Neural cell (in vitro differentiated cells): ENCODE measurements at regions not wholly inside any gene's neighbourhood (a gene's known extent, or its start where the extent isn't known, plus 50 kb on each side); places are given as distances from the start of the nearest gene placed in this dataset.

Source experiments
- H2AFZ ChIP-seq: fragments of 200-600, 300-800 bp; sonication (generic), shearing (Covaris generic); 2 replicates; pipeline ENCODE4 v1.6.0; 2014; ENCODE audit warnings: low read depth, mild to moderate bottlenecking, antibody characterized with exemption, low read length, moderate library complexity
- H3F3A ChIP-seq: fragments of 200-600 bp; shearing (Covaris generic); 2 replicates; pipeline ENCODE4 v1.6.1; 2016; ENCODE audit warnings: mild to moderate bottlenecking, moderate library complexity, mixed read lengths, antibody characterized with exemption, low read length; ENCODE audit not compliant: insufficient read depth, poor library complexity, severe bottlenecking
- H3K27ac ChIP-seq: fragments of 200-600, 300-800 bp; sonication (generic), shearing (Covaris generic); 2 replicates; pipeline ENCODE4 v1.5.1; 2014; ENCODE audit warnings: mild to moderate bottlenecking, low read length, moderate library complexity
- H3K27me3 ChIP-seq: fragments of 300-800, 200-600 bp; sonication (generic), shearing (Covaris generic); 2 replicates; pipeline ENCODE4 v1.6.0; 2014; ENCODE audit warnings: mild to moderate bottlenecking, low read depth, low read length, moderate library complexity; ENCODE audit not compliant: insufficient read depth
- H3K36me3 ChIP-seq: fragments of 300-800, 200-600 bp; sonication (generic), shearing (Covaris generic); 2 replicates; pipeline ENCODE4 v1.5.1; 2014; ENCODE audit warnings: mild to moderate bottlenecking, antibody characterized with exemption, low read length, moderate library complexity; ENCODE audit not compliant: insufficient read depth
- H3K4me2 ChIP-seq: fragments of 300-800, 200-600 bp; sonication (generic), shearing (Covaris generic); 2 replicates; pipeline ENCODE4 v1.6.0; 2014; ENCODE audit warnings: mild to moderate bottlenecking, low read length
- H3K4me3 ChIP-seq: fragments of 300-800, 200-600 bp; sonication (generic), shearing (Covaris generic); 2 replicates; pipeline ENCODE4 v1.5.1; 2014; ENCODE audit warnings: mild to moderate bottlenecking, low read length, moderate library complexity
- H3K79me2 ChIP-seq: fragments of 200-600 bp; shearing (Covaris generic); replicated peaks from 2 replicates; pipeline ENCODE4 v1.6.0; 2014; ENCODE audit warnings: mild to moderate bottlenecking, low read length, moderate library complexity; ENCODE audit not compliant: insufficient read depth
- H3K9ac ChIP-seq: fragments of 300-800, 200-600 bp; sonication (generic), shearing (Covaris generic); 2 replicates; pipeline ENCODE4 v1.6.1; 2016; ENCODE audit warnings: mild to moderate bottlenecking, low read length, mixed read lengths
- H3K9me2 ChIP-seq: fragments of 200-600 bp; shearing (Covaris generic); 2 replicates; pipeline ENCODE4 v1.6.1; 2016; ENCODE audit warnings: mild to moderate bottlenecking, low read length, mixed read lengths; ENCODE audit not compliant: insufficient read depth
- H3K9me3 ChIP-seq: fragments of 200-600, 300-800 bp; sonication (generic), shearing (Covaris generic); 2 replicates; pipeline ENCODE4 v1.6.1; 2016; ENCODE audit warnings: mild to moderate bottlenecking, mixed run types, low read length, moderate library complexity, mixed read lengths
- H4K20me1 ChIP-seq: fragments of 200-600 bp; shearing (Covaris generic); 2 replicates; pipeline ENCODE4 v1.6.1; 2016; ENCODE audit warnings: mild to moderate bottlenecking, mixed run types; ENCODE audit not compliant: insufficient read depth
- CTCF ChIP-seq: fragments of 450-650 bp; IDR thresholded peaks from 2 replicates; pipeline ENCODE4 v1.5.1; 2014; ENCODE audit warnings: antibody characterized with exemption, mild to moderate bottlenecking, moderate library complexity; ENCODE audit not compliant: poor library complexity, severe bottlenecking
- EP300 ChIP-seq: fragments of 450-650 bp; conservative IDR thresholded peaks from 2 replicates; pipeline ENCODE4 v1.6.1; 2014; ENCODE audit warnings: antibody characterized with exemption, mild to moderate bottlenecking, moderate library complexity; ENCODE audit not compliant: poor library complexity, severe bottlenecking
- EZH2 ChIP-seq: fragments of 200-600, 300-800 bp; shearing (Covaris generic), sonication (generic); IDR thresholded peaks from 2 replicates; pipeline ENCODE4 v1.6.1; 2014; ENCODE audit warnings: antibody characterized with exemption, low read length, borderline replicate concordance, mild to moderate bottlenecking; ENCODE audit not compliant: insufficient read depth, poor library complexity, severe bottlenecking
- MXI1 ChIP-seq: fragments of 450-650 bp; conservative IDR thresholded peaks from 2 replicates; pipeline ENCODE4 v1.6.1; 2014; ENCODE audit warnings: antibody characterized with exemption, mild to moderate bottlenecking; ENCODE audit not compliant: poor library complexity, severe bottlenecking
- POLR2AphosphoS5 ChIP-seq: IDR thresholded peaks from 2 replicates; pipeline ENCODE4 v1.6.1; 2012
- RAD21 ChIP-seq: fragments of 450-650 bp; conservative IDR thresholded peaks from 2 replicates; pipeline ENCODE4 v1.6.1; 2014; ENCODE audit warnings: antibody characterized with exemption, mild to moderate bottlenecking, moderate library complexity
- SMC3 ChIP-seq: fragments of 450-650 bp; conservative IDR thresholded peaks from 2 replicates; pipeline ENCODE4 v1.6.1; 2014; ENCODE audit warnings: antibody characterized with exemption, mild to moderate bottlenecking, moderate library complexity; ENCODE audit not compliant: poor library complexity
- TAF1 ChIP-seq: IDR thresholded peaks from 2 replicates; pipeline ENCODE4 v1.6.1; 2012; ENCODE audit warnings: low read depth
- TF ChIP-seq, protein P1 (sequence below): IDR thresholded peaks from 2 replicates; pipeline ENCODE4 v1.6.1; 2012; ENCODE audit warnings: borderline replicate concordance

DNA sequence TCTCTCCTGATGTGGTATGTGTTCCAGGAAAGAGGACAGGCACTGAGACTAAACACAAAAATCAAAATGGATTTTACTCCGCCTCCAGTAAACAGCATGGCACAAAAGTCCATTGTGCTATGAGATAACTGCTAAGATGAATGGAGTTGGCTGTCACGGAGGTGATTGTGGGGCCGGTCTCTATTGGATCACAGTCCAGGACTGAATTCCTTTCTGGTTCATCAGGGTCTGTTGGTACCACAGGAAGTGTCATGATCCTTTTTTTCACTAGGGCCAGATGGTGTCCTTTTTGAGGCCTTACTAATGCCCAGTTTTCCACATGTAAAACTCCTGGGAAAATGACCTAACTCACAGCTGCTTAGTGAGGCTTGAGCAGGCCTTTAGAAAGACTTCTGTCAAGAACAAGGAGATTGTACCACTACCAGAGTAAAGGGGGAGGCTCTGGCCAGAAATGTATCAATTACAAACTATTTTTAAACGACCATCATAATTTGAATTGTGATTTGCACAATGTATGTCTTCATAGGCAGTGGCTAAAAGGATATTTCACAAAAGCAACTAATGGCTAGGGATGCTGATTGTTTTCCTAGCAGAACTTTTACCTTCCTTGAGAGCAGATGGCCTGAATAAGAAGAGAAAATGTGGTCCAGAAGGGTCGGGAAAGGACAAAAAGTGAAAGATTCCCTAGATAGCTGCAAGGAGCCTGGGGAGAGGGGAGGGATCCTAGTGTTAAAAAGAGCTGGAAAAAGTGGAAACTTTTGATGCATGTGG is 192.2 kb upstream of the POU3F2 start:
- no peaks in the 10 kb centered on the region for H3K36me3 ChIP-seq
- no peaks in the 10 kb centered on the region for H3K79me2 ChIP-seq
- H3K27ac ChIP-seq: no peak overlapping the region
- peaks cover 2% of the 10 kb centered on the region for H3F3A ChIP-seq
- H3K27me3 ChIP-seq: no peaks in the 10 kb centered on the region
- H3K9ac ChIP-seq: no peak overlapping the region
- no peaks in the 10 kb centered on the region for H3K9me2 ChIP-seq
- H3K9me3 ChIP-seq: no peaks in the 10 kb centered on the region
- TF ChIP-seq, protein P1, sequence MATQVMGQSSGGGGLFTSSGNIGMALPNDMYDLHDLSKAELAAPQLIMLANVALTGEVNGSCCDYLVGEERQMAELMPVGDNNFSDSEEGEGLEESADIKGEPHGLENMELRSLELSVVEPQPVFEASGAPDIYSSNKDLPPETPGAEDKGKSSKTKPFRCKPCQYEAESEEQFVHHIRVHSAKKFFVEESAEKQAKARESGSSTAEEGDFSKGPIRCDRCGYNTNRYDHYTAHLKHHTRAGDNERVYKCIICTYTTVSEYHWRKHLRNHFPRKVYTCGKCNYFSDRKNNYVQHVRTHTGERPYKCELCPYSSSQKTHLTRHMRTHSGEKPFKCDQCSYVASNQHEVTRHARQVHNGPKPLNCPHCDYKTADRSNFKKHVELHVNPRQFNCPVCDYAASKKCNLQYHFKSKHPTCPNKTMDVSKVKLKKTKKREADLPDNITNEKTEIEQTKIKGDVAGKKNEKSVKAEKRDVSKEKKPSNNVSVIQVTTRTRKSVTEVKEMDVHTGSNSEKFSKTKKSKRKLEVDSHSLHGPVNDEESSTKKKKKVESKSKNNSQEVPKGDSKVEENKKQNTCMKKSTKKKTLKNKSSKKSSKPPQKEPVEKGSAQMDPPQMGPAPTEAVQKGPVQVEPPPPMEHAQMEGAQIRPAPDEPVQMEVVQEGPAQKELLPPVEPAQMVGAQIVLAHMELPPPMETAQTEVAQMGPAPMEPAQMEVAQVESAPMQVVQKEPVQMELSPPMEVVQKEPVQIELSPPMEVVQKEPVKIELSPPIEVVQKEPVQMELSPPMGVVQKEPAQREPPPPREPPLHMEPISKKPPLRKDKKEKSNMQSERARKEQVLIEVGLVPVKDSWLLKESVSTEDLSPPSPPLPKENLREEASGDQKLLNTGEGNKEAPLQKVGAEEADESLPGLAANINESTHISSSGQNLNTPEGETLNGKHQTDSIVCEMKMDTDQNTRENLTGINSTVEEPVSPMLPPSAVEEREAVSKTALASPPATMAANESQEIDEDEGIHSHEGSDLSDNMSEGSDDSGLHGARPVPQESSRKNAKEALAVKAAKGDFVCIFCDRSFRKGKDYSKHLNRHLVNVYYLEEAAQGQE: no peak
- no peak for TF ChIP-seq EP300
- no peak for TF ChIP-seq MXI1
- no peak for TF ChIP-seq CTCF
- no peak for TF ChIP-seq RAD21
- TF ChIP-seq EZH2: no peak
- no peak for TF ChIP-seq POLR2AphosphoS5
- no peak for TF ChIP-seq TAF1
- no peak for TF ChIP-seq SMC3
- no peak overlapping the region for H3K4me2 ChIP-seq
- H3K4me3 ChIP-seq: no peak overlapping the region
- no peaks in the 10 kb centered on the region for H4K20me1 ChIP-seq
- H2AFZ ChIP-seq: no peak overlapping the region

GRCh38 chr6:98644063-98644462 is 190.3 kb upstream of the POU3F2 start:
- H3F3A ChIP-seq: peaks cover 2% of the 10 kb centered on the region
- H3K9ac ChIP-seq: no peak overlapping the region
- H3K27ac ChIP-seq: no peak overlapping the region
- no peaks in the 10 kb centered on the region for H3K27me3 ChIP-seq
- H3K36me3 ChIP-seq: no peaks in the 10 kb centered on the region
- TF ChIP-seq, protein P1: no peak
- TF ChIP-seq RAD21: no peak
- TF ChIP-seq EZH2: no peak
- TF ChIP-seq SMC3: no peak
- no peak for TF ChIP-seq POLR2AphosphoS5
- TF ChIP-seq MXI1: no peak
- no peak for TF ChIP-seq CTCF
- TF ChIP-seq EP300: no peak
- no peak for TF ChIP-seq TAF1
- no peak overlapping the region for H2AFZ ChIP-seq
- H3K4me2 ChIP-seq: no peak overlapping the region
- no peaks in the 10 kb centered on the region for H3K79me2 ChIP-seq
- H3K4me3 ChIP-seq: no peak overlapping the region
- no peaks in the 10 kb centered on the region for H3K9me3 ChIP-seq
- H4K20me1 ChIP-seq: no peaks in the 10 kb centered on the region
- no peaks in the 10 kb centered on the region for H3K9me2 ChIP-seq
